ENCODE measurements at regions not wholly inside any gene's neighbourhood (a gene's known extent, or its start where the extent isn't known, plus 50 kb on each side); places are given as distances from the start of the nearest gene placed in this dataset.
"Not testable (repeated sequence)": the region's sequence is repeated elsewhere in the genome, so short reads cannot be mapped to it uniquely, and the experiment has no call there.

DNA sequence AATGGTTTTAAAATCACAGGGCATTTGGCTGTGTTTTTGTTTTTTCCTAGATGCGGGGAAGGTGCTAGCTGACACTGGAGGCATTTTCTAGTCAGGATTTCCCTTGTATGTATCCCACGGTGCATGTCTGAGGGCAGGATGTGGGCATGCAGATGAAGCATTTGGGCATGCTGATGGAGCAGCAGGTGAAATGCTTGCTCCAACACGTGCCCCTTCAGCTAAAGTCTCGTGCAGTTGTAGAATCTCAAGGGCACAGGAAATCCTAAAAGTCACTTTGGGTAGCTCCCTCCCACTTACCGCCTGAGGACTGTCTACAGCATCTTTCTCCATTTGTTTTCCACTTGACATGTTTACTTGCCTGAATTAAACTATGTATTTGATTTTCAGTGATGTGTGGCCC lies 429.4 kb upstream of the B3GAT1 start:
- Histone ChIP-seq H3K9ac (ENCODE audit: low read length) (no peak overlapping the region), H2AFZ (ENCODE audit: low read length) (no peak overlapping the region), H3K4me1 (ENCODE audit: insufficient read depth, low read length, severe bottlenecking) (no peaks in the 10 kb centered on the region), H3K79me2 (ENCODE audit: insufficient read depth, low read length) (no peaks in the 10 kb centered on the region), H3K9me2 (ENCODE audit: low read depth, low read length) (no peaks in the 10 kb centered on the region), H3K4me2 (ENCODE audit: low read length) (no peak overlapping the region), H3K27ac (ENCODE audit: low read depth, low read length, poor library complexity, severe bottlenecking) (no peak overlapping the region), H3K9me3 (ENCODE audit: low read length) (no peaks in the 10 kb centered on the region), H3F3A (ENCODE audit: insufficient read depth, low read length) (no peaks in the 10 kb centered on the region), H3K36me3 (ENCODE audit: insufficient read depth, low read length) (no peaks in the 10 kb centered on the region), H3K4me3 (ENCODE audit: low read depth, low read length, poor library complexity, severe bottlenecking) (no peak overlapping the region), H3K27me3 (ENCODE audit: insufficient read depth, low read length) (no peaks in the 10 kb centered on the region), H4K20me1 (ENCODE audit: insufficient read depth, low read length) (no peaks in the 10 kb centered on the region)
- TF ChIP-seq, protein P1, sequence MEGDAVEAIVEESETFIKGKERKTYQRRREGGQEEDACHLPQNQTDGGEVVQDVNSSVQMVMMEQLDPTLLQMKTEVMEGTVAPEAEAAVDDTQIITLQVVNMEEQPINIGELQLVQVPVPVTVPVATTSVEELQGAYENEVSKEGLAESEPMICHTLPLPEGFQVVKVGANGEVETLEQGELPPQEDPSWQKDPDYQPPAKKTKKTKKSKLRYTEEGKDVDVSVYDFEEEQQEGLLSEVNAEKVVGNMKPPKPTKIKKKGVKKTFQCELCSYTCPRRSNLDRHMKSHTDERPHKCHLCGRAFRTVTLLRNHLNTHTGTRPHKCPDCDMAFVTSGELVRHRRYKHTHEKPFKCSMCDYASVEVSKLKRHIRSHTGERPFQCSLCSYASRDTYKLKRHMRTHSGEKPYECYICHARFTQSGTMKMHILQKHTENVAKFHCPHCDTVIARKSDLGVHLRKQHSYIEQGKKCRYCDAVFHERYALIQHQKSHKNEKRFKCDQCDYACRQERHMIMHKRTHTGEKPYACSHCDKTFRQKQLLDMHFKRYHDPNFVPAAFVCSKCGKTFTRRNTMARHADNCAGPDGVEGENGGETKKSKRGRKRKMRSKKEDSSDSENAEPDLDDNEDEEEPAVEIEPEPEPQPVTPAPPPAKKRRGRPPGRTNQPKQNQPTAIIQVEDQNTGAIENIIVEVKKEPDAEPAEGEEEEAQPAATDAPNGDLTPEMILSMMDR (IDR thresholded peaks at IDR 0.05; ENCODE audit: low read length) = no peak
- TF ChIP-seq EZH2 (IDR thresholded peaks at IDR 0.05; ENCODE audit: borderline replicate concordance, low read length) = no peak

DNA sequence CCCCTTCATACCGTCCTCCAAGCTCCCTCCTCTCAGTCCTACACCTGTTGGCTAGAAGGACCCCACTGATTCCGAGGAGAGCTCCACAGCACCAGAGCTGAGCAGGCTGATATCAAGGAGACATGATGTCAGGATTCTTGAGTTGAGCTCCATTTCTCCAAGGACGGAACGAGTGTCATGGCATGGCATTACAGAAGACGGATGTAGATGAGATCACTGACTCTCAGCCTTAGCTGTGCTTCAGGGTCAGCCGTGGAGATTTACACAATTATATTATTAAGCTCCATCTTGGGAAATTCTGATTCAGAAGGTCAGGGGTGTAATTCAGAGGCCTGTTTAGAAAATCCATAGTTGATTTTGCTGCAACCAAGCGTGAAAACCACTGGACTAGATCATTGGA lies 428.9 kb upstream of the B3GAT1 start:
- H3F3A ChIP-seq (ENCODE audit: insufficient read depth, low read length) = no peaks in the 10 kb centered on the region
- no peaks in the 10 kb centered on the region for H3K79me2 ChIP-seq (ENCODE audit: insufficient read depth, low read length)
- H3K9me2 ChIP-seq (ENCODE audit: low read depth, low read length) = no peaks in the 10 kb centered on the region
- H3K27me3 ChIP-seq (ENCODE audit: insufficient read depth, low read length) = no peaks in the 10 kb centered on the region
- TF ChIP-seq EZH2 (IDR thresholded peaks at IDR 0.05; ENCODE audit: borderline replicate concordance, low read length) = no peak
- TF ChIP-seq, protein P1 (IDR thresholded peaks at IDR 0.05; ENCODE audit: low read length) = no peak
- no peak overlapping the region for H3K4me2 ChIP-seq (ENCODE audit: low read length)
- H3K27ac ChIP-seq (ENCODE audit: low read depth, low read length, poor library complexity, severe bottlenecking) = no peak overlapping the region
- no peaks in the 10 kb centered on the region for H3K4me1 ChIP-seq (ENCODE audit: insufficient read depth, low read length, severe bottlenecking)
- H4K20me1 ChIP-seq (ENCODE audit: insufficient read depth, low read length) = no peaks in the 10 kb centered on the region
- no peaks in the 10 kb centered on the region for H3K9me3 ChIP-seq (ENCODE audit: low read length)
- H2AFZ ChIP-seq (ENCODE audit: low read length) = no peak overlapping the region
- H3K9ac ChIP-seq (ENCODE audit: low read length) = no peak overlapping the region
- H3K36me3 ChIP-seq (ENCODE audit: insufficient read depth, low read length) = no peaks in the 10 kb centered on the region
- H3K4me3 ChIP-seq (ENCODE audit: low read depth, low read length, poor library complexity, severe bottlenecking) = no peak overlapping the region

DNA sequence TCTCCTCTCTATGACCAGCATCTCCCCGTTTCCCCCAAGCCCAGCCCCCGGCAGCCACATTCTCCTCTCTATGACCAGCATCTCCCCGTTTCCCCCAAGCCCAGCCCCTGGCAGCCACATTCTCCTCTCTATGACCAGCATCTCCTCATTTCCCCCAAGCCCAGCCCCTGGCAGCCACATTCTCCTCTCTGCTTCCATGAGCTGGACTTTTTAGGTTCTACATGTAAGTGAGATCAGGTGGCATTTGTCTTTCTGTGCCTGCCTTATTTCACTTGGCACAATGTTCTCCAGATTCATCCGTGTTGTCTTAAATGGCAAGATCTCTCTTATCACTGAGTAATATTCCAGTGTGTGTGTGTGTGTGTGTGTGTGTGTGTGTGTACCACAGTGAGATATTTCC lies 428.1 kb upstream of the B3GAT1 start:
- H3K9me2 ChIP-seq (ENCODE audit: low read depth, low read length); H3K36me3 ChIP-seq (ENCODE audit: insufficient read depth, low read length); H3K27me3 ChIP-seq (ENCODE audit: insufficient read depth, low read length); H3F3A ChIP-seq (ENCODE audit: insufficient read depth, low read length); H3K4me2 ChIP-seq (ENCODE audit: low read length); H3K9ac ChIP-seq (ENCODE audit: low read length); H3K27ac ChIP-seq (ENCODE audit: low read depth, low read length, poor library complexity, severe bottlenecking); H3K9me3 ChIP-seq (ENCODE audit: low read length); H3K4me3 ChIP-seq (ENCODE audit: low read depth, low read length, poor library complexity, severe bottlenecking); H3K79me2 ChIP-seq (ENCODE audit: insufficient read depth, low read length); H2AFZ ChIP-seq (ENCODE audit: low read length); H3K4me1 ChIP-seq (ENCODE audit: insufficient read depth, low read length, severe bottlenecking); H4K20me1 ChIP-seq (ENCODE audit: insufficient read depth, low read length): not testable (repeated sequence)

DNA sequence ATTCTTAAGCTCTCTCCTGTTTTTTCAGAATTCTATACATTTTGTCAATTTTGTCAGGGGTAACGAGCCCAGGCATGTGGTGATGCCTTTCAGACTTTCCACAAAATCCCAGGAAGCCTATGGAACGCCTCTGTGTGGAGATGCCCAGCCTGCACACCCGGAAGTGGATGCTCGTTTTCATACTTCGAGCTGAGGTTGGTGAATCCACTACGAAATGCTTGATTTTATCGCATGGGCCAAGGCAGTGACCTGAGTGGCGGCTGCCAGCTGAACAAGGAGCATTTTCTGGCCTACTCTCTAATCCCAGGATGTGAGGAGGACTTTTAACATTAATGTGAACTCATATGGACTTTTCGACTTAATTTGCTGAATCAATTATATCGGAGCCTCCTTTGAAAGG lies 426.7 kb upstream of the B3GAT1 start:
- Histone ChIP-seq H3K27ac (ENCODE audit: low read depth, low read length, poor library complexity, severe bottlenecking) (no peak overlapping the region), H4K20me1 (ENCODE audit: insufficient read depth, low read length) (no peaks in the 10 kb centered on the region), H3F3A (ENCODE audit: insufficient read depth, low read length) (no peaks in the 10 kb centered on the region), H3K9ac (ENCODE audit: low read length) (no peak overlapping the region), H3K4me3 (ENCODE audit: low read depth, low read length, poor library complexity, severe bottlenecking) (no peak overlapping the region), H3K4me2 (ENCODE audit: low read length) (no peak overlapping the region), H3K9me3 (ENCODE audit: low read length) (no peaks in the 10 kb centered on the region), H2AFZ (ENCODE audit: low read length) (no peak overlapping the region), H3K4me1 (ENCODE audit: insufficient read depth, low read length, severe bottlenecking) (no peaks in the 10 kb centered on the region), H3K36me3 (ENCODE audit: insufficient read depth, low read length) (no peaks in the 10 kb centered on the region), H3K27me3 (ENCODE audit: insufficient read depth, low read length) (no peaks in the 10 kb centered on the region), H3K9me2 (ENCODE audit: low read depth, low read length) (no peaks in the 10 kb centered on the region), H3K79me2 (ENCODE audit: insufficient read depth, low read length) (no peaks in the 10 kb centered on the region)
- TF ChIP-seq EZH2 (IDR thresholded peaks at IDR 0.05; ENCODE audit: borderline replicate concordance, low read length) = no peak
- TF ChIP-seq, protein P1 (IDR thresholded peaks at IDR 0.05; ENCODE audit: low read length) = no peak

Measured in OCI-LY1 (cell line).